ENCODE measurements at regions not wholly inside any gene's neighbourhood (a gene's known extent, or its start where the extent isn't known, plus 50 kb on each side); places are given as distances from the start of the nearest gene placed in this dataset.

DNA sequence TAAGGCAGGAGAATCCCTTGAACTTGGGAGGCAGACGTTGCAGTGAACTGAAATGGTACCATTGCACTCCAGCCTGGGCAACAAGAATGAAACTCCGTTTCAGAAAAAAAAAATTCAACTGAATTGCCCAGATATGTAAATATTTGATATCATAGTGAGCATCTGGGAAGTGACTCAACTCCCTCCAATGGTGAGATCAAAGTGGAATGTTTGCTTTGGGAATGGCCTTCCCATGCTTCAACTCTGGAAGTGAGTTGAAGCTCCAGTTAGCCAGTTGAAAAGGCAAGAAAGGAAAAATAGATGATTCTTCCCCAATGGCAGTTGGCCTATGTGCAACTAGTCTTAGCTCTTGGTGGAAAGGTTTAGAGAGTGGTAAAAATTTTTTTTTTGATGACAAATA is 131.6 kb upstream of the CMC1 start:
- no peaks in the 10 kb centered on the region for H3F3A ChIP-seq (ENCODE audit: low read length, unreplicated experiment)
- H3K36me3 ChIP-seq (ENCODE audit: low read depth, low read length), result no peaks in the 10 kb centered on the region
- no peaks in the 10 kb centered on the region for H4K20me1 ChIP-seq (ENCODE audit: low read length)
- peak; percentile 95 for ATAC-seq
- DNase-seq, result peak; percentile 90
- H3K4me2 ChIP-seq (ENCODE audit: low read length), result 0 out of 2 replicates have a peak overlapping the region, but pooled peaks have one; percentile 24
- no peaks in the 10 kb centered on the region for H3K27me3 ChIP-seq (ENCODE audit: low read length)
- no peaks in the 10 kb centered on the region for H3K9me2 ChIP-seq (replicated peaks; ENCODE audit: low read length)
- TF ChIP-seq EZH2phosphoT487 (IDR thresholded peaks at IDR 0.05; ENCODE audit: borderline replicate concordance, low read length), result no peak
- no peak for TF ChIP-seq EZH2 (IDR thresholded peaks at IDR 0.05; ENCODE audit: low read length, unreplicated experiment)
- TF ChIP-seq, protein P1, sequence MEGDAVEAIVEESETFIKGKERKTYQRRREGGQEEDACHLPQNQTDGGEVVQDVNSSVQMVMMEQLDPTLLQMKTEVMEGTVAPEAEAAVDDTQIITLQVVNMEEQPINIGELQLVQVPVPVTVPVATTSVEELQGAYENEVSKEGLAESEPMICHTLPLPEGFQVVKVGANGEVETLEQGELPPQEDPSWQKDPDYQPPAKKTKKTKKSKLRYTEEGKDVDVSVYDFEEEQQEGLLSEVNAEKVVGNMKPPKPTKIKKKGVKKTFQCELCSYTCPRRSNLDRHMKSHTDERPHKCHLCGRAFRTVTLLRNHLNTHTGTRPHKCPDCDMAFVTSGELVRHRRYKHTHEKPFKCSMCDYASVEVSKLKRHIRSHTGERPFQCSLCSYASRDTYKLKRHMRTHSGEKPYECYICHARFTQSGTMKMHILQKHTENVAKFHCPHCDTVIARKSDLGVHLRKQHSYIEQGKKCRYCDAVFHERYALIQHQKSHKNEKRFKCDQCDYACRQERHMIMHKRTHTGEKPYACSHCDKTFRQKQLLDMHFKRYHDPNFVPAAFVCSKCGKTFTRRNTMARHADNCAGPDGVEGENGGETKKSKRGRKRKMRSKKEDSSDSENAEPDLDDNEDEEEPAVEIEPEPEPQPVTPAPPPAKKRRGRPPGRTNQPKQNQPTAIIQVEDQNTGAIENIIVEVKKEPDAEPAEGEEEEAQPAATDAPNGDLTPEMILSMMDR (conservative IDR thresholded peaks at IDR 0.05; ENCODE audit: low read depth, low read length), result no peak
- ChIA-PET POLR2A (ENCODE audit: unreplicated experiment) (interaction anchor here (0.6 kb wide), 1 partner anchor 78 kb away, joined by 3 read pairs; no protein-coding TSS in a partner anchor), CTCF (no interaction called here)
- H3K27ac ChIP-seq (ENCODE audit: low read length), result peak overlapping the region; percentile 32; the same call in 1 of the 2 replicates
- no peaks in the 10 kb centered on the region for H3K9me3 ChIP-seq (ENCODE audit: low read length)
- intact Hi-C loops (cut with micrococcal nuclease), result no loop called here
- peaks cover 6% of the 10 kb centered on the region; the same call in 1 of the 2 replicates for H3K4me1 ChIP-seq (ENCODE audit: insufficient read depth, low read length)
- BruUV-seq (replicated peaks), result no TSS peak
- no peaks in the 10 kb centered on the region for H3K79me2 ChIP-seq (ENCODE audit: low read length)
- no peak overlapping the region for H3K9ac ChIP-seq (ENCODE audit: low read length)
- no peak overlapping the region for H2AFZ ChIP-seq (ENCODE audit: low read length)
- H3K4me3 ChIP-seq (ENCODE audit: low read length), result no peak overlapping the region

DNA sequence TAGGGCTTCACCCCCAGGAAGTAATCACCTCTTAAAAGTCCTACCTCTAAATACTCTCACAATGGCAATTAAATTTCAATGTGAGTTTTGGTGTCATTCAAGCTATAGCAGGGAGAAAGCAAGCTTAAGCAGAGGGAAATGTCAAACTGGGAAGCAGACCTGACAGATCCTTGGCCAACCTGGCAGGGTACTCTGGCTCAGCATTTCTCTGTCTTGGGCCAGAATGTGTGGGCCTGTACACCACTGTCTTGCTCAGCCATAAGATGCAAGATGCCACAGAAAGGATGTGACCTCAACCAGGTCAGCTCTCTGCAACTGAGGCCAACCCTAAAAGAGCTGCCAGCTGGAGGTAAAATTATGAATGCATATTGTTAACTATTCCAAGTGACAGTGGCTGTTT is 130.6 kb upstream of the CMC1 start:
- no peak overlapping the region for H2AFZ ChIP-seq (ENCODE audit: low read length)
- peaks cover 6% of the 10 kb centered on the region; the same call in 1 of the 2 replicates for H3K4me1 ChIP-seq (ENCODE audit: insufficient read depth, low read length)
- H3K9me2 ChIP-seq (replicated peaks; ENCODE audit: low read length), result no peaks in the 10 kb centered on the region
- no peak for DNase-seq
- TF ChIP-seq EZH2phosphoT487 (IDR thresholded peaks at IDR 0.05; ENCODE audit: borderline replicate concordance, low read length), result no peak
- TF ChIP-seq, protein P1 (conservative IDR thresholded peaks at IDR 0.05; ENCODE audit: low read depth, low read length), result no peak
- TF ChIP-seq EZH2 (IDR thresholded peaks at IDR 0.05; ENCODE audit: low read length, unreplicated experiment), result no peak
- intact Hi-C loops (cut with micrococcal nuclease), result no loop called here
- H3F3A ChIP-seq (ENCODE audit: low read length, unreplicated experiment), result no peaks in the 10 kb centered on the region
- no TSS peak for BruUV-seq (replicated peaks)
- CTCF ChIA-PET, result no interaction called here
- no peaks in the 10 kb centered on the region for H4K20me1 ChIP-seq (ENCODE audit: low read length)
- no peaks in the 10 kb centered on the region for H3K79me2 ChIP-seq (ENCODE audit: low read length)
- no peak overlapping the region for H3K9ac ChIP-seq (ENCODE audit: low read length)
- H3K27ac ChIP-seq (ENCODE audit: low read length), result no peak overlapping the region
- no peaks in the 10 kb centered on the region for H3K36me3 ChIP-seq (ENCODE audit: low read depth, low read length)
- no peak overlapping the region for H3K4me3 ChIP-seq (ENCODE audit: low read length)
- ATAC-seq, result no peak
- no peak overlapping the region for H3K4me2 ChIP-seq (ENCODE audit: low read length)
- POLR2A ChIA-PET (ENCODE audit: unreplicated experiment), result no interaction called here
- no peaks in the 10 kb centered on the region for H3K9me3 ChIP-seq (ENCODE audit: low read length)
- H3K27me3 ChIP-seq (ENCODE audit: low read length), result no peaks in the 10 kb centered on the region

DNA sequence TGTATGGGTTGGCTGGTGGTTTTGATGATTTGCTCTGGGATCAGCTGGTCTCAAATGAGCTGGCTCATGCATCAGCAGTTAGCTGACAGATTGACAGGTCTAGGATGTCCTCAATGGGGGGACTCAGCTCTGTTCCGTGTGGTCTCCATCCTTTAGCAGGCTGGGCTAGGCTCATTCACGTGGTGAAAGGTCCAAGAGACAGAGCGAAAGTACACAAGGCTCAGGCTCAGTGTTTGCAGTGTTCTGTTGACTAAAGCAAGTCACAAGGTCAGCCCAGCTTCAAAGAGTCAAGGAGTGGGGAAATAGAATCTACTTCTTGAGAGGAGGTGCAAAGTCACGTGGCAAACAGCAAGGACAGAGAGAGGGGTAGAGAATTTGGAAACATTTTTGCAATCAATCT is 126.5 kb upstream of the CMC1 start:
- ChIA-PET POLR2A (ENCODE audit: unreplicated experiment) (no interaction called here), CTCF (no interaction called here)
- Histone ChIP-seq H4K20me1 (ENCODE audit: low read length) (no peaks in the 10 kb centered on the region), H3K27me3 (ENCODE audit: low read length) (no peaks in the 10 kb centered on the region), H3K9me2 (replicated peaks; ENCODE audit: low read length) (no peaks in the 10 kb centered on the region), H3K27ac (ENCODE audit: low read length) (no peak overlapping the region), H3K9me3 (ENCODE audit: low read length) (no peaks in the 10 kb centered on the region), H2AFZ (ENCODE audit: low read length) (no peak overlapping the region), H3K79me2 (ENCODE audit: low read length) (no peaks in the 10 kb centered on the region), H3K4me3 (ENCODE audit: low read length) (no peak overlapping the region), H3F3A (ENCODE audit: low read length, unreplicated experiment) (no peaks in the 10 kb centered on the region), H3K9ac (ENCODE audit: low read length) (no peak overlapping the region), H3K4me2 (ENCODE audit: low read length) (no peak overlapping the region), H3K36me3 (ENCODE audit: low read depth, low read length) (no peaks in the 10 kb centered on the region), H3K4me1 (ENCODE audit: insufficient read depth, low read length) (peaks cover 6% of the 10 kb centered on the region; the same call in 1 of the 2 replicates)
- intact Hi-C loops (cut with micrococcal nuclease), result no loop called here
- TF ChIP-seq EZH2 (IDR thresholded peaks at IDR 0.05; ENCODE audit: low read length, unreplicated experiment) (no peak), EZH2phosphoT487 (IDR thresholded peaks at IDR 0.05; ENCODE audit: borderline replicate concordance, low read length) (no peak)
- TF ChIP-seq, protein P1 (conservative IDR thresholded peaks at IDR 0.05; ENCODE audit: low read depth, low read length), result no peak
- no peak for ATAC-seq
- no TSS peak for BruUV-seq (replicated peaks)
- DNase-seq, result no peak

Measured in PC-3 (cell line).